CD14-positive monocyte (primary cell): ENCODE measurements at regions not wholly inside any gene's neighbourhood (a gene's known extent, or its start where the extent isn't known, plus 50 kb on each side); places are given as distances from the start of the nearest gene placed in this dataset.

ENCODE experiments used
- DNase-seq, 3 donors: peaks; one replicate each; pipeline ENCODE4 v3.0.0-alpha.2; 2011 to 2022
- H2AFZ ChIP-seq: 2 replicates; pipeline ENCODE4 v1.6.0; 2012; ENCODE audit warnings: mild to moderate bottlenecking, low read depth, low read length, inconsistent platforms; ENCODE audit not compliant: insufficient read depth, poor library complexity, severe bottlenecking
- H3K27ac ChIP-seq, 2 donors: 1 replicate in 1 of 2; 2 replicates in 1 of 2; pipeline ENCODE4 v1.5.1; 2012 to 2013; ENCODE audit warnings: low read length in 2 of 2, control low read depth in 1 of 2, inconsistent platforms in 1 of 2, low read depth in 1 of 2, mild to moderate bottlenecking in 1 of 2
- H3K27me3 ChIP-seq, 2 donors: one replicate each; pipeline versions ENCODE4 v1.6.0 to v1.6.1; 2011 to 2013; ENCODE audit warnings: low read length in 2 of 2; ENCODE audit not compliant: control insufficient read depth in 2 of 2, insufficient read depth in 2 of 2
- H3K36me3 ChIP-seq, 2 donors: replicated peaks in 1 of 2; 1 replicate in 1 of 2; 2 replicates in 1 of 2; pipeline versions ENCODE4 v1.5.1 to v1.6.1; 2012 to 2013; ENCODE audit warnings: low read length in 2 of 2, control low read depth in 1 of 2, inconsistent platforms in 1 of 2, mild to moderate bottlenecking in 1 of 2; ENCODE audit not compliant: insufficient read depth in 2 of 2, control insufficient read depth in 1 of 2
- H3K4me1 ChIP-seq, 2 donors: 1 replicate in 1 of 2; 2 replicates in 1 of 2; pipeline versions ENCODE4 v1.5.1 to v1.6.1; 2012 to 2013; ENCODE audit warnings: low read length in 2 of 2, control low read depth in 1 of 2, inconsistent platforms in 1 of 2, mild to moderate bottlenecking in 1 of 2, moderate library complexity in 1 of 2; ENCODE audit not compliant: insufficient read depth in 2 of 2, control insufficient read depth in 1 of 2
- H3K4me2 ChIP-seq: replicated peaks from 2 replicates; pipeline ENCODE3; 2012; ENCODE audit warnings: low read length, moderate library complexity, mild to moderate bottlenecking; ENCODE audit not compliant: poor library complexity, severe bottlenecking; ENCODE audit errors: extremely low read depth
- H3K4me3 ChIP-seq, 3 experiments: fragments of 200-600 bp in 1 of 3; sonication (generic) in 1 of 3; replicated peaks in 1 of 3; 1 replicate in 2 of 3; 2 replicates in 1 of 3; pipeline ENCODE4 v1.5.1; 2011 to 2013; ENCODE audit warnings: low read length in 3 of 3, mild to moderate bottlenecking in 3 of 3, control low read depth in 2 of 3, low read depth in 2 of 3, inconsistent platforms in 1 of 3, moderate library complexity in 1 of 3
- H3K79me2 ChIP-seq: 2 replicates; pipeline ENCODE4 v1.6.0; 2012; ENCODE audit warnings: mild to moderate bottlenecking, control low read depth, inconsistent platforms, low read length, moderate library complexity; ENCODE audit not compliant: insufficient read depth
- H3K9ac ChIP-seq: 2 replicates; pipeline ENCODE4 v1.6.0; 2017; ENCODE audit warnings: low read length, mild to moderate bottlenecking; ENCODE audit not compliant: insufficient read depth, poor library complexity, severe bottlenecking
- H3K9me3 ChIP-seq, 2 donors: replicated peaks in 1 of 2; 1 replicate in 1 of 2; 2 replicates in 1 of 2; pipeline versions ENCODE4 v1.5.1 to v1.6.1; 2012 to 2013; ENCODE audit warnings: low read length in 2 of 2, control low read depth in 1 of 2; ENCODE audit not compliant: control insufficient read depth in 1 of 2, insufficient read depth in 1 of 2
- H4K20me1 ChIP-seq: 2 replicates; pipeline ENCODE4 v1.6.0; 2012; ENCODE audit warnings: mild to moderate bottlenecking, low read length, control low read depth, moderate library complexity; ENCODE audit not compliant: insufficient read depth
- H3K27ac Mint-ChIP-seq, 7 donors: one replicate each; pipeline ENCODE4 v1.8.0; 2020; ENCODE audit warnings: mild to moderate bottlenecking in 7 of 7, mixed read lengths in 7 of 7, moderate library complexity in 6 of 7, inconsistent platforms in 2 of 7
- H3K27me3 Mint-ChIP-seq, 3 donors: one replicate each; pipeline ENCODE4 v1.8.0; 2021 to 2022; ENCODE audit warnings: low read depth in 3 of 3, mild to moderate bottlenecking in 3 of 3, mixed read lengths in 3 of 3, moderate library complexity in 3 of 3, inconsistent platforms in 1 of 3
- H3K36me3 Mint-ChIP-seq, 2 donors: one replicate each; pipeline ENCODE4 v1.8.0; 2020; ENCODE audit warnings: mixed read lengths in 2 of 2, inconsistent platforms in 1 of 2, mild to moderate bottlenecking in 1 of 2
- H3K4me1 Mint-ChIP-seq: one replicate; pipeline ENCODE4 v1.8.0; 2020; ENCODE audit warnings: mild to moderate bottlenecking, mixed read lengths
- H3K4me3 Mint-ChIP-seq, 2 donors: one replicate each; pipeline ENCODE4 v1.8.0; 2020; ENCODE audit warnings: mild to moderate bottlenecking in 2 of 2, mixed read lengths in 2 of 2, moderate library complexity in 1 of 2
- H3K9me3 Mint-ChIP-seq, 7 donors: one replicate each; pipeline ENCODE4 v1.8.0; 2020 to 2022; ENCODE audit warnings: mixed read lengths in 7 of 7, mild to moderate bottlenecking in 6 of 7, moderate library complexity in 6 of 7, inconsistent platforms in 2 of 7
- WGBS: methylation state at CpG from one replicate; pipeline ENCODE4 v1.1.5; 2013; ENCODE audit warnings: missing lambda C conversion rate; ENCODE audit not compliant: insufficient coverage; 5-methylcytosine and 5-hydroxymethylcytosine counted together
- intact Hi-C, 2 donors: fragments of 100-400 bp; cut with micrococcal nuclease; formaldehyde crosslinking; loops; one replicate each; pipeline versions ENCODE4 v1.15.0 to v1.15.1; 2023
- TF ChIP-seq, protein P1 (sequence below): fragments of 200-600 bp; IDR thresholded peaks from one replicate; pipeline ENCODE4 v1.8.0; 2022; ENCODE audit warnings: antibody characterized with exemption, mild to moderate bottlenecking

DNA sequence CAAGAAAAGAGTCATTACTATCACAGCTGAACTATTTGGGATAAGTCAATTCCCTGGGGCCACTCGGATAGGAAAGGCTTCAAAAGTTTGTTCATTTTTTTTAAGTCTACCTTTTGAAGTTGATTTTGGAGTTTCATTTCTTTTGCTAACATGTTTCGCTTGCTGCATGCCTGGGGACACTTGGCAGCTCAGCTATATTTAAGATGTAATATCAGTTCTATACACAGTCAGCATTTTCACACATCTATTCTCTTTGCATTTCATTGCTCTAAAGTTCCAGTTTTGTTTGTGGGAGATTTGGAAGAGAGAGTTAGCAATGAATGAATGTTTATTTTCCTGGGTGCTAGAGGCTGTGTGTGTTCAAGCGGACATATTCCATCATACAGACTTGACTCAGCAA, 445.2 kb upstream of the GRAMD2B start:
- WGBS, result no CpG with 5 or more reads among the region's 3 CpGs
- no peaks in the 10 kb centered on the region for H3K27me3 ChIP-seq
- H3K4me1 Mint-ChIP-seq, result no peaks in the 10 kb centered on the region
- intact Hi-C loops, result no loop called here
- H3K4me2 ChIP-seq, result no peak overlapping the region
- H3K79me2 ChIP-seq, result no peaks in the 10 kb centered on the region
- no peaks in the 10 kb centered on the region for H3K36me3 ChIP-seq
- H3K9ac ChIP-seq, result no peak overlapping the region
- no peaks in the 10 kb centered on the region for H3K27me3 Mint-ChIP-seq
- H3K4me3 Mint-ChIP-seq, result no peak overlapping the region
- TF ChIP-seq, protein P1, sequence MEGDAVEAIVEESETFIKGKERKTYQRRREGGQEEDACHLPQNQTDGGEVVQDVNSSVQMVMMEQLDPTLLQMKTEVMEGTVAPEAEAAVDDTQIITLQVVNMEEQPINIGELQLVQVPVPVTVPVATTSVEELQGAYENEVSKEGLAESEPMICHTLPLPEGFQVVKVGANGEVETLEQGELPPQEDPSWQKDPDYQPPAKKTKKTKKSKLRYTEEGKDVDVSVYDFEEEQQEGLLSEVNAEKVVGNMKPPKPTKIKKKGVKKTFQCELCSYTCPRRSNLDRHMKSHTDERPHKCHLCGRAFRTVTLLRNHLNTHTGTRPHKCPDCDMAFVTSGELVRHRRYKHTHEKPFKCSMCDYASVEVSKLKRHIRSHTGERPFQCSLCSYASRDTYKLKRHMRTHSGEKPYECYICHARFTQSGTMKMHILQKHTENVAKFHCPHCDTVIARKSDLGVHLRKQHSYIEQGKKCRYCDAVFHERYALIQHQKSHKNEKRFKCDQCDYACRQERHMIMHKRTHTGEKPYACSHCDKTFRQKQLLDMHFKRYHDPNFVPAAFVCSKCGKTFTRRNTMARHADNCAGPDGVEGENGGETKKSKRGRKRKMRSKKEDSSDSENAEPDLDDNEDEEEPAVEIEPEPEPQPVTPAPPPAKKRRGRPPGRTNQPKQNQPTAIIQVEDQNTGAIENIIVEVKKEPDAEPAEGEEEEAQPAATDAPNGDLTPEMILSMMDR, result no peak
- H3K4me3 ChIP-seq, result no peak overlapping the region
- H2AFZ ChIP-seq, result no peak overlapping the region
- H3K27ac ChIP-seq, result no peak overlapping the region
- H3K4me1 ChIP-seq, result no peaks in the 10 kb centered on the region
- no peak for DNase-seq
- H3K9me3 Mint-ChIP-seq, result peaks cover 0 to 2% (median 0%) of the 10 kb centered on the region in 7 donors
- H4K20me1 ChIP-seq, result no peaks in the 10 kb centered on the region
- no peaks in the 10 kb centered on the region for H3K9me3 ChIP-seq
- H3K36me3 Mint-ChIP-seq, result no peaks in the 10 kb centered on the region
- no peak overlapping the region for H3K27ac Mint-ChIP-seq

DNA sequence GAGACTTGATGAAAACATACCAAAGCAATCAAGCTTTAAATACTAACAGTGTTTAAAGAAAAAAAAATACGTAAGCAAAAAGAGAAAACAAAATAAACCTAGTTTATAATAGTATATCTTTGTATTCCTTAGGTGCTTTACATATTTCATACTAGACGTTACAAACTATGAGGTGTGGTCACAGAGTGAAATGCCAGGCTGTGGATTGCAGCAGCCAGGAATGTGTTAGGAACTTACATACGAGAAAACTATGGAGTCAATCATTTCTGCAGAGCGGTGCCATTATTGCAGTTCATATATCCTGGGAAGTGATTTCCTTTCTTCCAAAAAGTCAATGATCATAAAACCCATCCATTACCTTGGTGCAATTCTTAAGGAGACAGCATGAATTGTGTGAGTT, 443.6 kb upstream of the GRAMD2B start:
- no peak overlapping the region for H3K4me2 ChIP-seq
- DNase-seq, result no peak
- intact Hi-C loops, result no loop called here
- no peaks in the 10 kb centered on the region for H3K36me3 ChIP-seq
- no peak overlapping the region for H3K4me3 ChIP-seq
- no peaks in the 10 kb centered on the region for H4K20me1 ChIP-seq
- Mint-ChIP-seq H3K9me3 (peaks cover 0 to 2% (median 0%) of the 10 kb centered on the region in 7 donors), H3K4me1 (no peaks in the 10 kb centered on the region), H3K27ac (no peak overlapping the region), H3K4me3 (no peak overlapping the region), H3K27me3 (no peaks in the 10 kb centered on the region), H3K36me3 (no peaks in the 10 kb centered on the region)
- no peak overlapping the region for H2AFZ ChIP-seq
- H3K79me2 ChIP-seq, result no peaks in the 10 kb centered on the region
- H3K9ac ChIP-seq, result no peak overlapping the region
- no peaks in the 10 kb centered on the region for H3K9me3 ChIP-seq
- H3K27me3 ChIP-seq, result no peaks in the 10 kb centered on the region
- no peaks in the 10 kb centered on the region for H3K4me1 ChIP-seq
- no peak overlapping the region for H3K27ac ChIP-seq
- TF ChIP-seq, protein P1, result no peak
- 80% methylated on average over 1 of the region's 4 CpGs for WGBS
